PFSK-1 (cell line): ENCODE measurements at regions not wholly inside any gene's neighbourhood (a gene's known extent, or its start where the extent isn't known, plus 50 kb on each side); places are given as distances from the start of the nearest gene placed in this dataset.

Experiments used
- FOXP2 ChIP-seq: optimal IDR thresholded peaks from 2 replicates; pipeline ENCODE3; 2011; ENCODE audit warnings: borderline replicate concordance, control low read depth, inconsistent platforms; ENCODE audit not compliant: insufficient read depth; ENCODE audit errors: extremely low read length, extremely low read depth
- POLR2AphosphoS5 ChIP-seq: IDR thresholded peaks from 2 replicates; pipeline ENCODE4 v1.6.1; 2012; ENCODE audit warnings: low read depth, mild to moderate bottlenecking, control low read depth, low read length, moderate library complexity
- REST ChIP-seq, 2 experiments: IDR thresholded peaks; 2 replicates each; pipeline versions ENCODE4 v1.6.1 to v1.8.0; 2011 to 2012; ENCODE audit warnings: low read depth in 2 of 2, low read length in 2 of 2, control low read depth in 1 of 2, inconsistent platforms in 1 of 2, mild to moderate bottlenecking in 1 of 2, moderate library complexity in 1 of 2; ENCODE audit not compliant: insufficient read depth in 1 of 2
- SIN3A ChIP-seq: IDR thresholded peaks from 2 replicates; pipeline ENCODE4 v1.6.1; 2012; ENCODE audit warnings: mild to moderate bottlenecking, low read length, moderate library complexity, borderline replicate concordance; ENCODE audit not compliant: insufficient read depth
- TAF1 ChIP-seq: IDR thresholded peaks from 2 replicates; pipeline ENCODE4 v1.6.1; 2012; ENCODE audit warnings: low read length, control low read depth, borderline replicate concordance; ENCODE audit not compliant: insufficient read depth

- TF ChIP-seq FOXP2 = no peak
- TF ChIP-seq TAF1 = no peak
- TF ChIP-seq REST (IDR thresholded peaks at IDR 0.05; ENCODE audit: insufficient read depth in 1 of 2, low read depth in 2 of 2, low read length in 2 of 2) = no peak
- TF ChIP-seq SIN3A = no peak
These were observed 713.9 kb upstream of the CCDC179 start for GRCh38 chr11:23574149-23574548.

DNA sequence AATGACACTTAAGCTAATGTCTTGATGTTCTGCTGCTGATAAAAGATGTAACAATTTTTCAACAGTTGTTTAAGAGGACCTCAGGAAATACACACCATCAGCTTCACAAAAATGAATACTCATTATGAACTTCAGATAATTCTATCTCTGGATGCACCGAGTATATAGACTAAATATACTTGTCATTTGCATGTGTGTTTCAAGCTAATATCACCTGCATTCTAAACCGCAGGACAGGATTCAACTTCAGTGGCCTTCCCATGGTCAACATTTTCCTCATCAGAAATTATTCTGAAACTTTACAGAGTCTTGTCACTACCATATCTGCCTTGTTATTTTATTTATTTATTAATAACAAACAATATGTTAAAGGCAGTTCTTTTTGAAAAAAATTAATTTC is 717.0 kb upstream of the CCDC179 start:
- TF ChIP-seq REST (IDR thresholded peaks at IDR 0.05; ENCODE audit: insufficient read depth in 1 of 2, low read depth in 2 of 2, low read length in 2 of 2) (no peak), SIN3A (no peak), POLR2AphosphoS5 (no peak), FOXP2 (no peak), TAF1 (no peak)

- no peak for TF ChIP-seq POLR2AphosphoS5
- no peak for TF ChIP-seq SIN3A
- no peak for TF ChIP-seq TAF1
These were observed 725.3 kb upstream of the CCDC179 start for GRCh38 chr11:23585416-23586104.

GRCh38 chr11:23586173-23586572 is 725.9 kb upstream of the CCDC179 start:
- TF ChIP-seq TAF1 (no peak), FOXP2 (no peak), POLR2AphosphoS5 (no peak), SIN3A (no peak), REST (IDR thresholded peaks at IDR 0.05; ENCODE audit: insufficient read depth in 1 of 2, low read depth in 2 of 2, low read length in 2 of 2) (no peak)

- TF ChIP-seq REST (IDR thresholded peaks at IDR 0.05; ENCODE audit: insufficient read depth in 1 of 2, low read depth in 2 of 2, low read length in 2 of 2) (no peak), FOXP2 (no peak), TAF1 (no peak), SIN3A (no peak), POLR2AphosphoS5 (no peak)
These were observed 730.5 kb upstream of the CCDC179 start for GRCh38 chr11:23590596-23591308.
